ENCODE measurements at regions not wholly inside any gene's neighbourhood (a gene's known extent, or its start where the extent isn't known, plus 50 kb on each side); places are given as distances from the start of the nearest gene placed in this dataset.

DNA sequence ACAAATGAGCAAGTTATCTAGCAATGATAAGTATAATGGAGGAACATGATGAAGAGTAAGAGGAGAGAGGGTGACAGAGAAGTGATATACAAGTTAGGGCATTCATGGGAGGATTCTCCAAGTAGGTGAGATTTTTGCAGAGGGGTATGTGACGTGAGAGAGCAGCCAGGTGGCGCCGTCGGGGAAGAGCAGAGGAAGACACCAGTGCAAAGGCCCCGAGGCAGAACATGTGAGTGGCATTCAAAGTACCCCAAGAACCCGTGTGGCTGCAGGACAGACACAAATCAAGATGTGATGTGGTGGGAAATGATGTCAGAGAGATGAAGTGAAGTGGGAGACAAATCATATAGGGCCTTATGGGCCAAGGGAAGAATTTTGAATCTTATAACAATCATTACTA lies 81.8 kb upstream of the GRM7 start:
- in situ Hi-C loops (cut with MboI; ENCODE audit: low sequenced_read_pairs), result loop anchor here (25.0 kb wide), 1 partner anchor 1467 kb away; no protein-coding TSS in a partner anchor

GRCh38 chr3:6781092-6781491 lies 79.8 kb upstream of the GRM7 start:
- in situ Hi-C loops (cut with MboI; ENCODE audit: low sequenced_read_pairs), result loop anchor here (25.0 kb wide), 1 partner anchor 1469 kb away; no protein-coding TSS in a partner anchor

GRCh38 chr3:6785726-6786125 lies 75.2 kb upstream of the GRM7 start:
- in situ Hi-C loops (cut with MboI; ENCODE audit: low sequenced_read_pairs), result loop anchor here (25.0 kb wide), 1 partner anchor 1473 kb away; no protein-coding TSS in a partner anchor

GRCh38 chr3:6791161-6791560 lies 69.8 kb upstream of the GRM7 start:
- in situ Hi-C loops (cut with MboI; ENCODE audit: low sequenced_read_pairs), result loop anchor here (25.0 kb wide), 1 partner anchor 1479 kb away; no protein-coding TSS in a partner anchor

DNA sequence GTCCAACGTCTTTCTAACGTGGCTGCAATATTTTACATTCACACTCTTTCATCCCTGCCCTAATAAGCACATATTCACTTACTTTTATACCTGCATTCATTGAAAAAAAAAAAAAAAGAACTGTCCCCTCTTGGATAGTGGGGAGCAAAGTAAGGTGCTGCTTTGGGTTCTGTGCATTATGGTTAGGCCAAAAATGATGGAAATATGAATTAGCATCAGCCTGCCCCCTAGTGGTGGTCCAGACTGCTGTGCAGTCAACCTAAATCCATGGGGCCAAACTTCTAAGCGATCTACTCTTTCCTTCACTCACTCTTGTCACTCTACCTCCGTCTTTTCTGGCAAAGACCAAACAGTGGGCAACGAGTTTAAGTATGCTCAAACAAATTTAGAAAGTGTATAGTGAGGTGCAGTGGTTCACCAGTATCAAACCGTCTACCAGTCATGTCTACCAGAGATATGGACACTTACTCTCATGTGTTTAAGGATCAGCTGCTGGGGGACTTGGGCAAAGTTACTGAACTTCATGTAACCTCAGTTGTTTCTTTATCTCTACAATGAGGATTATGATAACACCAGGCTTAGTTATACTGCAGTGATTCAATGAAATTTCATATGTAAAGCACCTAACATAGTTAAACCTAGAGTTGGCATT lies 61.5 kb upstream of the GRM7 start:
- in situ Hi-C loops (cut with MboI; ENCODE audit: low sequenced_read_pairs), result loop anchor here (25.0 kb wide), 1 partner anchor 1487 kb away; no protein-coding TSS in a partner anchor

DNA sequence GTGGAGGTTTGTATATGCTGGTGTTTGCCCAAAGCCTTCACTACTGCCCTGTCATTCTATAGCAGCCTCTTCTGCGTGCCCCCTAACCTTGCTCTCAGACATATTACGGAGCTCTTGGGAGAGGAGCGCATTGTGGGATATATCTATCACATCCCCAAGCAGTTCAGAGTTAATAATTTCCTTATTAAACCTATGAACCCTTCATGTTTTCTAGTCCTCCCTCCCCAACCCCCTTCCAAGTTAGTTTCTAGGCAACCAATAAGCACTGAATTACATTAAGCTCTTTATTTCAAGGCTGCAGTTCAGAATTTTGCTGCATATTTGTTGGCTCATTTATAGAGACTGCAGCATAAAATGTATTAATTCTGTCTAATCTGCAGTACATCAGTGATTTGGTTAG lies 57.3 kb upstream of the GRM7 start:
- in situ Hi-C loops (cut with MboI; ENCODE audit: low sequenced_read_pairs), result no loop called here

DNA sequence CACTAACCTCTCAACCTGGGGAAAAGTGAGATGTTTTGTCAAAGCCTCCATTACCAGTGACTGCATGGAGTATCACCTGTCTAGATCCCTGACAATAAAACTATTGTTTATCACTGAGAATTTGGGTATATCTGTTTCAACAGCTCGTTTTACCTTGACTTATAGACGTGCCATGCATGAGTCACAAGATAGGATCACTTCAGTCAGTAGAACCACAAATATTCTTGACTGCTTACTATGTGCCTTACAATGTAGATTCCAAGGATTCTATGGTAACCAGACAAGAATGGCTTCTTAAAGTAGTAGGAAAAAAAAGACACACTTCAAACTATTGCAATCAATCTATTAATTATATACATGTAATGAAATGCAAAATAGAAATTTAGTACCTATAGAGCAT lies 55.7 kb upstream of the GRM7 start:
- in situ Hi-C loops (cut with MboI; ENCODE audit: low sequenced_read_pairs), result no loop called here

- in situ Hi-C loops (cut with MboI; ENCODE audit: low sequenced_read_pairs), result no loop called here
Measured at GRCh38 chr3:6806991-6807390, 53.9 kb upstream of the GRM7 start.

- in situ Hi-C loops (cut with MboI; ENCODE audit: low sequenced_read_pairs), result no loop called here
Measured at GRCh38 chr3:6807967-6808588, 52.8 kb upstream of the GRM7 start.

DNA sequence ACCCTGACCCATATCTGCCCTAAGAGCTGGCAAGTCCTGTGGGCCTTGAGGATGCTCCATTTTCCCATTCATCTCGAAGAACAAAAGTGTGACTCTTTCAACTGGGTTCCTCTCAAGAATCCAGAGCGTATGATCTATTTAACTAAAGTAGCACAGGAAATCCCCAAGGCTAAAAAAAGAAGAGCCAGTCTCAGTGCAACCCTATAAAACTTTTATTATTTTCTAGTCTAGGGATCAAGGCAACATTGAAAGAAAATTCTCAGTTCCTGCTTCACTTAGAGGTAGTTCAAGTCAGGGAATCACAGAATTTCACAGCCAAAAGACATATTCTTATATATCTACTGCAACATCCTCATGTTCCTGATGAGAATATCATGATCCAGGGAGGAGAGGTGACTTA lies 51.6 kb upstream of the GRM7 start:
- in situ Hi-C loops (cut with MboI; ENCODE audit: low sequenced_read_pairs), result no loop called here
